IMR-90 (cell line): ENCODE measurements at regions not wholly inside any gene's neighbourhood (a gene's known extent, or its start where the extent isn't known, plus 50 kb on each side); places are given as distances from the start of the nearest gene placed in this dataset.
A peak's percentile ranks its signal among the peaks of the same experiment; 100 is the strongest.

Experiments
- ATAC-seq: fragments of 200-7000 bp; cut with Tn5 transposase; 2 replicates; pipeline ENCODE4 v1.9.1; 2020; ENCODE audit warnings: low read depth, mild to moderate bottlenecking, moderate library complexity
- BruUV-seq: library from RNA; stranded (reverse); fragments of 400-500 nt; replicated peaks from 2 replicates; lab custom pipeline; 2021; lab: Mats Ljungman, UMichigan
- CTCF ChIA-PET: fragments of 300-600 bp; formaldehyde crosslinking; extraction: SDS; loops from one replicate; lab custom pipeline; 2021; ENCODE audit warnings: antibody characterized with exemption; lab: Yijun Ruan, JAX
- POLR2A ChIA-PET: fragments of 300-600 bp; sonication (Branson Sonifier 250); formaldehyde crosslinking; loops from one replicate; lab custom pipeline; 2022; ENCODE audit warnings: antibody characterized with exemption; ENCODE audit not compliant: unreplicated experiment; lab: Charles Lee
- DNase-seq: peaks from one replicate; pipeline ENCODE4 v3.0.0; 2013
- H2AFZ ChIP-seq: replicated peaks from 2 replicates; pipeline ENCODE3; 2013; ENCODE audit warnings: low read length, mild to moderate bottlenecking; ENCODE audit not compliant: poor library complexity
- H2AK5ac ChIP-seq: 2 replicates; pipeline ENCODE4 v1.6.1; 2013; ENCODE audit warnings: low read depth, low read length, inconsistent platforms
- H2AK9ac ChIP-seq: replicated peaks from 2 replicates; pipeline ENCODE3; 2013; ENCODE audit warnings: mild to moderate bottlenecking, low read depth, low read length, moderate library complexity; ENCODE audit not compliant: poor library complexity
- H2BK120ac ChIP-seq: 2 replicates; pipeline ENCODE4 v1.6.1; 2013; ENCODE audit warnings: low read depth, low read length, inconsistent platforms
- H2BK15ac ChIP-seq: 3 replicates; pipeline ENCODE4 v1.6.1; 2013; ENCODE audit warnings: low read depth, low read length, inconsistent platforms
- H2BK20ac ChIP-seq: 2 replicates; pipeline ENCODE4 v1.6.1; 2013; ENCODE audit warnings: low read depth, mild to moderate bottlenecking, inconsistent platforms, low read length, moderate library complexity
- H2BK5ac ChIP-seq: 2 replicates; pipeline ENCODE4 v1.6.1; 2013; ENCODE audit warnings: mild to moderate bottlenecking, low read depth, low read length, inconsistent platforms; ENCODE audit not compliant: poor library complexity, severe bottlenecking
- H3K14ac ChIP-seq: replicated peaks from 2 replicates; pipeline ENCODE4 v1.6.1; 2013; ENCODE audit warnings: low read depth, low read length, inconsistent platforms
- H3K18ac ChIP-seq: 2 replicates; pipeline ENCODE4 v1.6.1; 2013; ENCODE audit warnings: low read depth, low read length, control low read depth
- H3K23ac ChIP-seq: 2 replicates; pipeline ENCODE4 v1.6.1; 2013; ENCODE audit warnings: low read depth, low read length, inconsistent platforms
- H3K27ac ChIP-seq: 2 replicates; pipeline ENCODE4 v1.5.1; 2013; ENCODE audit warnings: mild to moderate bottlenecking, control low read depth, low read length; ENCODE audit not compliant: insufficient read depth
- H3K27me3 ChIP-seq: 2 replicates; pipeline ENCODE4 v1.6.1; 2013; ENCODE audit warnings: low read length; ENCODE audit not compliant: control insufficient read depth, insufficient read depth
- H3K36me3 ChIP-seq: 2 replicates; pipeline ENCODE4 v1.6.1; 2013; ENCODE audit warnings: low read length, mixed read lengths; ENCODE audit not compliant: control insufficient read depth, insufficient read depth
- H3K4ac ChIP-seq: 2 replicates; pipeline ENCODE4 v1.6.1; 2013; ENCODE audit warnings: low read depth, low read length, inconsistent platforms
- H3K4me1 ChIP-seq: 2 replicates; pipeline ENCODE4 v1.6.1; 2013; ENCODE audit warnings: low read length, mixed read lengths; ENCODE audit not compliant: control insufficient read depth, insufficient read depth
- H3K4me2 ChIP-seq: 2 replicates; pipeline ENCODE4 v1.6.1; 2013; ENCODE audit warnings: low read depth, mild to moderate bottlenecking, control low read depth, low read length, moderate library complexity
- H3K4me3 ChIP-seq: 2 replicates; pipeline ENCODE4 v1.5.1; 2013; ENCODE audit warnings: low read depth, mild to moderate bottlenecking, control low read depth, low read length, moderate library complexity; ENCODE audit not compliant: insufficient read depth
- H3K56ac ChIP-seq: 2 replicates; pipeline ENCODE4 v1.6.1; 2013; ENCODE audit warnings: low read length, inconsistent platforms; ENCODE audit not compliant: insufficient read depth; ENCODE audit errors: extremely low read depth
- H3K79me1 ChIP-seq, 2 experiments: 2 replicates each; pipeline ENCODE4 v1.6.1; 2013; ENCODE audit warnings: low read length in 2 of 2, inconsistent platforms in 1 of 2, low read depth in 1 of 2
- H3K9ac ChIP-seq: 2 replicates; pipeline ENCODE4 v1.6.1; 2013; ENCODE audit warnings: low read depth, low read length, control low read depth
- H3K9me1 ChIP-seq: 2 replicates; pipeline ENCODE4 v1.6.1; 2013; ENCODE audit warnings: low read length, inconsistent platforms; ENCODE audit not compliant: insufficient read depth
- H3K9me3 ChIP-seq: 2 replicates; pipeline ENCODE4 v1.6.1; 2013; ENCODE audit warnings: low read length; ENCODE audit not compliant: control insufficient read depth, insufficient read depth
- H4K20me1 ChIP-seq: 2 replicates; pipeline ENCODE4 v1.6.1; 2013; ENCODE audit warnings: low read length, inconsistent platforms; ENCODE audit not compliant: insufficient read depth
- H4K5ac ChIP-seq: 2 replicates; pipeline ENCODE4 v1.6.1; 2013; ENCODE audit warnings: mild to moderate bottlenecking, low read depth, low read length, control low read depth
- H4K8ac ChIP-seq, 2 experiments: 2 replicates each; pipeline ENCODE4 v1.6.1; 2013; ENCODE audit warnings: low read depth in 2 of 2, low read length in 2 of 2, control low read depth in 1 of 2, inconsistent platforms in 1 of 2
- H4K91ac ChIP-seq: 2 replicates; pipeline ENCODE4 v1.6.1; 2013; ENCODE audit warnings: low read depth, low read length, inconsistent platforms; ENCODE audit not compliant: insufficient read depth
- CHD1 ChIP-seq: IDR thresholded peaks from 2 replicates; pipeline ENCODE4 v1.6.1; 2012; ENCODE audit warnings: low read depth, low read length, improper control_type of control experiment
- SMC3 ChIP-seq: fragments of 150-350 bp; IDR thresholded peaks from 2 replicates; pipeline ENCODE4 v1.6.1; 2016; ENCODE audit warnings: low read depth, mild to moderate bottlenecking, antibody characterized with exemption, low read length, moderate library complexity
- WGBS, 2 experiments: methylation state at CpG; one replicate each; pipeline versions ENCODE4 v1.1.5 to v1.1.7; 2013; ENCODE audit warnings: missing lambda C conversion rate in 2 of 2; ENCODE audit not compliant: insufficient read length in 1 of 2; ENCODE audit errors: extremely low coverage in 2 of 2; 5-methylcytosine and 5-hydroxymethylcytosine counted together
- dilution Hi-C: fragments of 300-500 bp; cut with HindIII; formaldehyde crosslinking; loops from one replicate; pipeline ENCODE4 v1.14.3; 2018; ENCODE audit warnings: low sequenced_read_pairs; ENCODE audit not compliant: unreplicated experiment
- in situ Hi-C: fragments of 300-500 bp; cut with MboI; formaldehyde crosslinking; loops from 3 replicates; pipeline ENCODE4 v1.14.3; 2019; ENCODE audit warnings: low sequenced_read_pairs, inconsistent platforms, mixed read lengths
- intact Hi-C: fragments of 100-400 bp; cut with micrococcal nuclease; formaldehyde crosslinking; loops from 2 replicates; pipeline ENCODE4 v1.10.0; 2022

- no peak overlapping the region for H3K27ac ChIP-seq
- no peak overlapping the region for H3K14ac ChIP-seq
- ATAC-seq (no peak), DNase-seq (no peak)
- H2BK5ac ChIP-seq = no peak overlapping the region
- no peak overlapping the region for H3K23ac ChIP-seq
- H3K9me1 ChIP-seq = no peaks in the 10 kb centered on the region
- dilution Hi-C loops = no loop called here
- no TSS peak for BruUV-seq
- no peaks in the 10 kb centered on the region for H3K36me3 ChIP-seq
- H3K56ac ChIP-seq = no peak overlapping the region
- H3K79me1 ChIP-seq = no peaks in the 10 kb centered on the region
- H4K8ac ChIP-seq = no peak overlapping the region
- H2BK20ac ChIP-seq = no peak overlapping the region
- TF ChIP-seq CHD1 = no peak
- no peak for TF ChIP-seq SMC3
- ChIA-PET POLR2A (no interaction called here), CTCF (interaction anchor here (1.5 to 3.1 kb wide), 2 partner anchors 10 to 23 kb away, joined by 6 to 15 read pairs; no protein-coding TSS in a partner anchor)
- H2BK15ac ChIP-seq = no peak overlapping the region
- no peak overlapping the region for H4K91ac ChIP-seq
- H3K4me2 ChIP-seq = no peak overlapping the region
- H3K4me1 ChIP-seq = no peaks in the 10 kb centered on the region
- no peak overlapping the region for H3K18ac ChIP-seq
- H3K4ac ChIP-seq = no peak overlapping the region
- H2AK9ac ChIP-seq = no peak overlapping the region
- H4K5ac ChIP-seq = no peak overlapping the region
- H2BK120ac ChIP-seq = no peak overlapping the region
- in situ Hi-C loops = no loop called here
- peak overlapping the region; percentile 25 for H2AFZ ChIP-seq
- no peak overlapping the region for H3K9ac ChIP-seq
- H3K4me3 ChIP-seq = no peak overlapping the region
- H4K20me1 ChIP-seq = no peaks in the 10 kb centered on the region
- H2AK5ac ChIP-seq = no peak overlapping the region
- H3K9me3 ChIP-seq = no peaks in the 10 kb centered on the region
- intact Hi-C loops = no loop called here
- H3K27me3 ChIP-seq = no peaks in the 10 kb centered on the region
- WGBS, 2 experiments = 83% methylated on average over 4 of the region's 9 CpGs; no CpG with 5 or more reads in 1 of the 2 experiments
These were observed 297.9 kb upstream of the G2E3 start for GRCh38 chr14:30260833-30261607.
